Stimulated activated effector memory CD8-positive, alpha-beta T cell treated with anti-CD3 and anti-CD28 coated beads, Interleukin-12 subunit alpha, Interleukin-12 subunit beta, amount 100 ng/mL, for 72 hours (primary cell): ENCODE measurements at regions not wholly inside any gene's neighbourhood (a gene's known extent, or its start where the extent isn't known, plus 50 kb on each side); places are given as distances from the start of the nearest gene placed in this dataset.

ENCODE experiments used
- ATAC-seq: fragments of 150-1000 bp; cut with Tn5 transposase; 2 replicates; pipeline ENCODE4 v1.10.0; 2021
- DNase-seq, 2 donors: peaks; one replicate each; pipeline ENCODE4 v3.0.0; 2021 to 2022; ENCODE audit warnings: low spot score in 2 of 2
- H3K27ac Mint-ChIP-seq: one replicate; pipeline ENCODE4 v1.8.0; 2022; ENCODE audit warnings: mild to moderate bottlenecking, mixed read lengths
- H3K36me3 Mint-ChIP-seq: one replicate; pipeline ENCODE4 v1.8.0; 2022; ENCODE audit warnings: mild to moderate bottlenecking, mixed read lengths
- H3K4me1 Mint-ChIP-seq: one replicate; pipeline ENCODE4 v1.8.0; 2022; ENCODE audit warnings: mixed read lengths
- H3K4me3 Mint-ChIP-seq: one replicate; pipeline ENCODE4 v1.8.0; 2022; ENCODE audit warnings: mild to moderate bottlenecking, mixed read lengths
- H3K9me3 Mint-ChIP-seq: one replicate; pipeline ENCODE4 v1.8.0; 2022; ENCODE audit warnings: mixed read lengths

GRCh38 chr2:207216457-207216856, 50.7 kb upstream of the KLF7 start:
- H3K36me3 Mint-ChIP-seq: no peaks in the 10 kb centered on the region
- H3K27ac Mint-ChIP-seq: no peak overlapping the region
- DNase-seq (no peak), ATAC-seq (no peak)
- no peak overlapping the region for H3K4me3 Mint-ChIP-seq
- H3K4me1 Mint-ChIP-seq: no peaks in the 10 kb centered on the region
- peaks cover 3% of the 10 kb centered on the region for H3K9me3 Mint-ChIP-seq

- Mint-ChIP-seq H3K9me3 (no peaks in the 10 kb centered on the region), H3K36me3 (no peaks in the 10 kb centered on the region), H3K27ac (no peak overlapping the region), H3K4me3 (no peak overlapping the region), H3K4me1 (peaks cover 1% of the 10 kb centered on the region)
- ATAC-seq (no peak), DNase-seq (no peak)
Observed at GRCh38 chr2:207217442-207217841, 51.7 kb upstream of the KLF7 start.

- ATAC-seq (no peak), DNase-seq (no peak)
- H3K4me1 Mint-ChIP-seq: peaks cover 16% of the 10 kb centered on the region
- no peaks in the 10 kb centered on the region for H3K9me3 Mint-ChIP-seq
- no peak overlapping the region for H3K4me3 Mint-ChIP-seq
- no peak overlapping the region for H3K27ac Mint-ChIP-seq
- no peaks in the 10 kb centered on the region for H3K36me3 Mint-ChIP-seq
Observed at GRCh38 chr2:207219081-207219630, 53.4 kb upstream of the KLF7 start.

GRCh38 chr2:207219676-207220501, 54.1 kb upstream of the KLF7 start:
- H3K4me3 Mint-ChIP-seq: no peak overlapping the region
- no peak overlapping the region for H3K27ac Mint-ChIP-seq
- no peak for DNase-seq

GRCh38 chr2:207221731-207222130, 56.0 kb upstream of the KLF7 start:
- ATAC-seq: no peak

More at GRCh38 chr2:207219676-207220501, 54.1 kb upstream of the KLF7 start:
- no peaks in the 10 kb centered on the region for H3K36me3 Mint-ChIP-seq
- ATAC-seq: no peak
- no peaks in the 10 kb centered on the region for H3K9me3 Mint-ChIP-seq
- peaks cover 24% of the 10 kb centered on the region for H3K4me1 Mint-ChIP-seq

GRCh38 chr2:207223051-207223450, 57.3 kb upstream of the KLF7 start:
- H3K9me3 Mint-ChIP-seq: no peaks in the 10 kb centered on the region

More at GRCh38 chr2:207221731-207222130, 56.0 kb upstream of the KLF7 start:
- no peak for DNase-seq
- Mint-ChIP-seq H3K4me3 (no peak overlapping the region), H3K4me1 (peaks cover 37% of the 10 kb centered on the region), H3K27ac (no peak overlapping the region), H3K9me3 (no peaks in the 10 kb centered on the region), H3K36me3 (no peaks in the 10 kb centered on the region)

GRCh38 chr2:207224381-207224780, 58.6 kb upstream of the KLF7 start:
- ATAC-seq: no peak
- H3K4me3 Mint-ChIP-seq: peak overlapping the region; percentile 39
- no peaks in the 10 kb centered on the region for H3K9me3 Mint-ChIP-seq
- peak overlapping the region; percentile 10 for H3K27ac Mint-ChIP-seq
- H3K4me1 Mint-ChIP-seq: peaks cover 41% of the 10 kb centered on the region
- no peak for DNase-seq
- no peaks in the 10 kb centered on the region for H3K36me3 Mint-ChIP-seq

More at GRCh38 chr2:207223051-207223450, 57.3 kb upstream of the KLF7 start:
- DNase-seq (peak in 1 of 2 donors; percentile 53), ATAC-seq (peak; percentile 89)
- peaks cover 41% of the 10 kb centered on the region for H3K4me1 Mint-ChIP-seq
- H3K27ac Mint-ChIP-seq: no peak overlapping the region
- no peak overlapping the region for H3K4me3 Mint-ChIP-seq
- no peaks in the 10 kb centered on the region for H3K36me3 Mint-ChIP-seq

- peak overlapping the region; percentile 10 for H3K27ac Mint-ChIP-seq
- H3K36me3 Mint-ChIP-seq: no peaks in the 10 kb centered on the region
- H3K4me1 Mint-ChIP-seq: peaks cover 41% of the 10 kb centered on the region
- no peak for DNase-seq
- peak; percentile 70 for ATAC-seq
- peaks cover 2% of the 10 kb centered on the region for H3K9me3 Mint-ChIP-seq
- H3K4me3 Mint-ChIP-seq: peak overlapping the region; percentile 39
Observed at GRCh38 chr2:207224791-207225482, 59.2 kb upstream of the KLF7 start.

- Mint-ChIP-seq H3K27ac (peak overlapping the region; percentile 10), H3K4me3 (no peak overlapping the region), H3K9me3 (peaks cover 2% of the 10 kb centered on the region), H3K36me3 (no peaks in the 10 kb centered on the region), H3K4me1 (peaks cover 45% of the 10 kb centered on the region)
- no peak for DNase-seq
- no peak for ATAC-seq
Observed at GRCh38 chr2:207225773-207226172, 60.0 kb upstream of the KLF7 start.

GRCh38 chr2:207226243-207226642, 60.5 kb upstream of the KLF7 start:
- ATAC-seq (no peak), DNase-seq (no peak)
- Mint-ChIP-seq H3K9me3 (peaks cover 2% of the 10 kb centered on the region), H3K4me1 (peaks cover 48% of the 10 kb centered on the region), H3K36me3 (no peaks in the 10 kb centered on the region), H3K4me3 (no peak overlapping the region), H3K27ac (no peak overlapping the region)

- DNase-seq (no peak), ATAC-seq (no peak)
- Mint-ChIP-seq H3K4me1 (peaks cover 52% of the 10 kb centered on the region), H3K4me3 (no peak overlapping the region), H3K9me3 (peaks cover 2% of the 10 kb centered on the region), H3K36me3 (no peaks in the 10 kb centered on the region), H3K27ac (no peak overlapping the region)
Observed at GRCh38 chr2:207226671-207227061, 60.9 kb upstream of the KLF7 start.

GRCh38 chr2:207227062-207227748, 61.5 kb upstream of the KLF7 start:
- H3K27ac Mint-ChIP-seq: no peak overlapping the region
- ATAC-seq: no peak
- no peak for DNase-seq
- no peaks in the 10 kb centered on the region for H3K36me3 Mint-ChIP-seq
- H3K9me3 Mint-ChIP-seq: peaks cover 2% of the 10 kb centered on the region
- H3K4me1 Mint-ChIP-seq: peaks cover 55% of the 10 kb centered on the region
- H3K4me3 Mint-ChIP-seq: no peak overlapping the region

- ATAC-seq (no peak), DNase-seq (no peak)
- H3K4me1 Mint-ChIP-seq: peaks cover 51% of the 10 kb centered on the region
- H3K4me3 Mint-ChIP-seq: no peak overlapping the region
- peaks cover 2% of the 10 kb centered on the region for H3K9me3 Mint-ChIP-seq
- H3K36me3 Mint-ChIP-seq: no peaks in the 10 kb centered on the region
- no peak overlapping the region for H3K27ac Mint-ChIP-seq
Observed at GRCh38 chr2:207227749-207228145, 62.0 kb upstream of the KLF7 start.

GRCh38 chr2:207228402-207228801, 62.7 kb upstream of the KLF7 start:
- Mint-ChIP-seq H3K27ac (no peak overlapping the region), H3K4me3 (no peak overlapping the region), H3K36me3 (no peaks in the 10 kb centered on the region), H3K4me1 (peaks cover 44% of the 10 kb centered on the region), H3K9me3 (peaks cover 2% of the 10 kb centered on the region)
- DNase-seq (no peak), ATAC-seq (no peak)

GRCh38 chr2:207229161-207229560, 63.4 kb upstream of the KLF7 start:
- ATAC-seq (no peak), DNase-seq (no peak)
- Mint-ChIP-seq H3K9me3 (peaks cover 2% of the 10 kb centered on the region), H3K4me3 (no peak overlapping the region), H3K36me3 (no peaks in the 10 kb centered on the region), H3K4me1 (peaks cover 38% of the 10 kb centered on the region), H3K27ac (no peak overlapping the region)
